GM10847 (cell line): ENCODE measurements at regions not wholly inside any gene's neighbourhood (a gene's known extent, or its start where the extent isn't known, plus 50 kb on each side); places are given as distances from the start of the nearest gene placed in this dataset.

ENCODE experiments used
- POLR2A ChIP-seq: IDR thresholded peaks from 2 replicates; pipeline ENCODE4 v1.6.1; 2011; ENCODE audit not compliant: insufficient read length; ENCODE audit errors: extremely low read depth

DNA sequence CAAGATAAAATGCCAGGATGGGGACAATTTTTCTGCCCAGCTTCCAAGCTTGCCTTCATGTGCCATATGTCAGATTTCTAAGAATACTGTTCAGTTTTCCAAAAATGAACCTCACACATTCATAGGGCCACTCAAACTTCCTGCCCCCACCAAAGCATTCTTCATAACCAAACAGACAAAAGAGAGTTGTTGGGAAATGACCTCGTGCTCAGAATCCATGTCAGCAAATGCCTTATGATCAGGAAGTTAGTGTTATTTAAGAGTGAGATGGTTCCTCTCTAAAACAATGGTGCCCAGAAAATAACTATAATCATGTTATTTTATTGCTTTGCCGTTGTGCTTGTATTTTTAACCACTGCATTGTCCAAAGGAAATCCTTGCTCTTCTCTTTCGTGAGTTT, 208.2 kb downstream of the ZNF608 start:
- no peak for TF ChIP-seq POLR2A

- no peak for TF ChIP-seq POLR2A
These were observed 208.9 kb downstream of the ZNF608 start for GRCh38 chr5:124537522-124537921.

DNA sequence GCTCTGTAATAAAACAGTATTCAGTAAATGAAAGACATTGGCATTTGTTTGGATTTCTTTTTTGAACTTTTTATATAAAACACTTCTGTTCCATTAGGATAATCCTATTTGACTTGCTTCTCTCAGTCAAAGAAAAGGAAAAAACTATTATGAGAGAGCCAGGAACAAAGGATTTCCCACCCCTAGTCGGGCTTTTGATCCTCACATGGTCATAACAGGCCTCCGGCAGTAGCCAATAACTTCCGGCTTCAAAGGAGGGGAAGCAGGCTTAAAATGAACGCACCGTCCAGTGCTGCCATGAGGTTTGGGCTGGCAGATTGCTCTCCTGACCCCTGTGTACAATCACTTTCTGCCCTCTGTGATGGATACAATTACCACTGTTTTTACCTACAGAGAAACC, 209.3 kb downstream of the ZNF608 start:
- TF ChIP-seq POLR2A, result no peak

GRCh38 chr5:124536333-124536732, 210.1 kb downstream of the ZNF608 start:
- TF ChIP-seq POLR2A, result no peak

DNA sequence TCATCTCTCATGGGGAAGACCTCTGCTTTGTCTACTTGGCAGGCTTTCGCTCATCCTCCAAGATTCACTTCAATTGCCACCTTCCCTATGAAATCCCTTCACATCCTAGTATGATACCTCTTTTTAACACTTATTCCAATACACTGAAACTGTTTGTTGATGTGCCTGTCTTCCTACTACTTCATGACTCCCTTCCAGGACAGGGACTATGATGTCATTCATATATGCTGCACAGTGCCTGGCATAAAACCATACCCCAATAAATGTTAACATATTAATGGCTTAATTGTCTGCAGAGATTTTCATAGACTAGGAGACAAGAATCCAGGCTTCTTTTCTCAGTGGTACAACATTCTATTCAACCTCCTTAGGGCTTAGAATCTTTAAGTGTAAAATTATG, 215.5 kb downstream of the ZNF608 start:
- TF ChIP-seq POLR2A, result no peak

DNA sequence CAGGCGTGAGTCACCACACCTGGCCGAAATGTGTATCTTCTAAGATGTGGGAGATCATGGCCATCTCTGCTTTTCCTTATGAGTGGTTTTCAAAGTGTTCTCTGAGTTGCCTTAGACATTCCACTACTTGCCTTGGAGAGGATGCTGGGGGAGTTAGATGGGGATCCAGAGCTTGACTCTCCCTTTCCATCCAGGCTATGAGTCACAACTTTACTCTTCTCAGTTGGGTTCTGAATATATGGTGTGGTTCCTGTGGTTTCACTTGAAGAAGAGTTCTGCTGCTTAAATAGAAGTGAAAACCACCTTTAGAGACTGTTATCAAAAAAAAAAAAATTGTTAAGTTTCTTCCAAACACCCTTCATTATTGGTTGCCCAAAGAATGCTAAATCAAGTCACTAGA, 217.6 kb downstream of the ZNF608 start:
- no peak for TF ChIP-seq POLR2A

GRCh38 chr5:124527220-124527991, 219.0 kb downstream of the ZNF608 start:
- no peak for TF ChIP-seq POLR2A

GRCh38 chr5:124524552-124525232, 221.7 kb downstream of the ZNF608 start:
- TF ChIP-seq POLR2A, result no peak

DNA sequence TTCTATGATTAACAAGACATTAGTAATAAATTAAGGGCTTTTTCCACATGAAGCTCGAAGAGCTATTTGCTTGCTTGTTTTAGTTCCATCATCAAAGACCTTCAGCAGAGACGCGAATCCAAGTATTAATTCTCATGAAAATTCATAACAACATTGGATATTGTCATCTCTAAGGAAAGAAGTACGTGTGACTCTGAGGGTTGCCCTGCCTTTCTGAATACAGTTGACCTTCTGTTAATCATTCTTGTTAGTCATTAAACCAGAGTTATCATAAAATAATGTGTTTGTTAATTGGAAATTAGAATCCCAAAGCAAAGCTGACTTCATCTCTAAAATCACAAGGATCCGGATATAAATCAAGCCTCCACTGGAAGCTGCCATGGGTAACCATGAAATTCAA, 222.5 kb downstream of the ZNF608 start:
- TF ChIP-seq POLR2A, result no peak

- no peak for TF ChIP-seq POLR2A
These were observed 223.4 kb downstream of the ZNF608 start for GRCh38 chr5:124522992-124523391.

- TF ChIP-seq POLR2A, result no peak
These were observed 224.8 kb downstream of the ZNF608 start for GRCh38 chr5:124521461-124522230.

DNA sequence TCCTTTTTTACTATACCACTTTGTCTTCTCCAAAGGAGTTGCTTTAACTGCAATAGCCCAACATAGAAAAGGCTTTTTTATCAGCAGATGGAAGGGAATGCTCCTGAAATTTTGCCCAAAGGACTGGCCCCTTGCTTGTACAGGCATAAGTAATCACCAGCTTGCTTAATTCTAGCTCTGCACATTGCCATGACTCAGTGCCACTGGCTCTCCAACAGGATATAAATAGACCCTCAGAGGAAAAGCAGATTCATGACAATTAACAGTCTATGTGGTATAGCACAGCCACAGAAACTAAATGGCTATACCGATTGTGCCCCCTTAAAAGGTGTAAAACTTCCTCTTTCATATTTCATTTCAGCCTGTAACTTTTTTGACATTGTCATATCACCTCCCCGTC, 227.0 kb downstream of the ZNF608 start:
- TF ChIP-seq POLR2A, result no peak

- no peak for TF ChIP-seq POLR2A
These were observed 229.9 kb downstream of the ZNF608 start for GRCh38 chr5:124516567-124516966.

- no peak for TF ChIP-seq POLR2A
These were observed 230.8 kb downstream of the ZNF608 start for GRCh38 chr5:124515497-124516245.

DNA sequence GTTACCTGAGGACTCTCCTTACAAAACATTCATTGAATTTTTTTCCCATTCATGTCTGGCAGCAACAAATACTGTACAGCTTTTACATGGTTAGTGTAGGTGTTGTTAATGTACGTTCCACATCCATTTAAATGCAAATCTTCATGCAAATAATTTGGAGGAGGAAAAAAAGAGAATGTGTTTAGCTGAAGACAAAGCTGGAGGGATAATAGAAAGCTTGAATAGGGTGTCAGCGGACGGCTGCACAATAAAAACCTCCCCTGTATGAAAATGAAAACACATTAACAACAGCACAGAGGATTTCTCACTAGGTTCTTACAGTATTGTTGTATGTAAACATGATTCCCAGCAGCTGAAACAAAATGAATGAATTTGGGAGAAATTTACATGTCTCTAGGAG, 231.5 kb downstream of the ZNF608 start:
- TF ChIP-seq POLR2A, result no peak
